Neutrophil (primary cell): ENCODE measurements at regions not wholly inside any gene's neighbourhood (a gene's known extent, or its start where the extent isn't known, plus 50 kb on each side); places are given as distances from the start of the nearest gene placed in this dataset.
"Not testable (repeated sequence)": the region's sequence is repeated elsewhere in the genome, so short reads cannot be mapped to it uniquely, and the experiment has no call there.

Source experiments
- H3K27ac ChIP-seq: fragments of 200-600 bp; sonication (generic); 2 replicates; pipeline ENCODE4 v1.5.1; 2016; ENCODE audit warnings: mild to moderate bottlenecking, moderate library complexity
- H3K27me3 ChIP-seq: fragments of 200-600 bp; sonication (generic); 2 replicates; pipeline ENCODE4 v1.6.0; 2016; ENCODE audit warnings: mild to moderate bottlenecking
- H3K36me3 ChIP-seq: fragments of 200-600 bp; sonication (generic); 2 replicates; pipeline ENCODE4 v1.5.1; 2017
- H3K4me1 ChIP-seq, 2 experiments: fragments of 200-600 bp in 1 of 2; sonication (generic) in 1 of 2; 1 replicate in 1 of 2; 2 replicates in 1 of 2; pipeline versions ENCODE4 v1.5.1 to v1.6.1; 2013 to 2016; ENCODE audit warnings: low read depth in 1 of 2, low read length in 1 of 2, mild to moderate bottlenecking in 1 of 2, moderate library complexity in 1 of 2; ENCODE audit not compliant: control insufficient read depth in 1 of 2, insufficient read depth in 1 of 2
- H3K4me3 ChIP-seq, 2 experiments: fragments of 200-600 bp in 1 of 2; sonication (generic) in 1 of 2; 1 replicate in 1 of 2; 2 replicates in 1 of 2; pipeline ENCODE4 v1.5.1; 2013 to 2016; ENCODE audit warnings: low read depth in 1 of 2, low read length in 1 of 2, mild to moderate bottlenecking in 1 of 2, moderate library complexity in 1 of 2
- H3K9me3 ChIP-seq: fragments of 200-600 bp; sonication (generic); 2 replicates; pipeline ENCODE4 v1.5.1; 2016
- TF ChIP-seq, protein P1 (sequence below): fragments of 200-600 bp; sonication (generic); IDR thresholded peaks from 2 replicates; pipeline ENCODE4 v1.5.1; 2016; ENCODE audit warnings: antibody characterized with exemption

DNA sequence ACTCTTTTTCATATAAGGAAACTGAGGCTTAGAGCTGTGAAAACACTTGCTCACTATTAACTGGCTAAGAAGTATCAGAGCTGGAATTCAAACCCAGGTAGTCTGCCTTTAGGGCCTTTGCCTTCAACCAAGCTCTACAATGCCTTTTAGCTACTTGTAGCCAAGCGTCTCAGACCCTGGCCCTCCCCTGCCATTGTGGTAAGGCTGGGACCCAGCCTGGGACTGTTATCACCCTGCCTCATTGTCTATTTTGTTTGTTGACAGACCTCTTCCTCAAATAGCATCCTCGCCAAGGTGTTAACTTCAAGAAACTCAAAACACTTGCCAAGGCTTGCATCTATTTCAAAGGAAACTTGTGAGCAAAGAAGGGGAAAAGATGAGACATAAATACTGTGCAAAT, 76.7 kb upstream of the CD28 start:
- H3K27me3 ChIP-seq = no peaks in the 10 kb centered on the region
- no peaks in the 10 kb centered on the region for H3K4me1 ChIP-seq
- H3K36me3 ChIP-seq = no peaks in the 10 kb centered on the region
- H3K27ac ChIP-seq = no peak overlapping the region
- TF ChIP-seq, protein P1, sequence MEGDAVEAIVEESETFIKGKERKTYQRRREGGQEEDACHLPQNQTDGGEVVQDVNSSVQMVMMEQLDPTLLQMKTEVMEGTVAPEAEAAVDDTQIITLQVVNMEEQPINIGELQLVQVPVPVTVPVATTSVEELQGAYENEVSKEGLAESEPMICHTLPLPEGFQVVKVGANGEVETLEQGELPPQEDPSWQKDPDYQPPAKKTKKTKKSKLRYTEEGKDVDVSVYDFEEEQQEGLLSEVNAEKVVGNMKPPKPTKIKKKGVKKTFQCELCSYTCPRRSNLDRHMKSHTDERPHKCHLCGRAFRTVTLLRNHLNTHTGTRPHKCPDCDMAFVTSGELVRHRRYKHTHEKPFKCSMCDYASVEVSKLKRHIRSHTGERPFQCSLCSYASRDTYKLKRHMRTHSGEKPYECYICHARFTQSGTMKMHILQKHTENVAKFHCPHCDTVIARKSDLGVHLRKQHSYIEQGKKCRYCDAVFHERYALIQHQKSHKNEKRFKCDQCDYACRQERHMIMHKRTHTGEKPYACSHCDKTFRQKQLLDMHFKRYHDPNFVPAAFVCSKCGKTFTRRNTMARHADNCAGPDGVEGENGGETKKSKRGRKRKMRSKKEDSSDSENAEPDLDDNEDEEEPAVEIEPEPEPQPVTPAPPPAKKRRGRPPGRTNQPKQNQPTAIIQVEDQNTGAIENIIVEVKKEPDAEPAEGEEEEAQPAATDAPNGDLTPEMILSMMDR = no peak
- no peak overlapping the region for H3K4me3 ChIP-seq
- H3K9me3 ChIP-seq = no peaks in the 10 kb centered on the region

DNA sequence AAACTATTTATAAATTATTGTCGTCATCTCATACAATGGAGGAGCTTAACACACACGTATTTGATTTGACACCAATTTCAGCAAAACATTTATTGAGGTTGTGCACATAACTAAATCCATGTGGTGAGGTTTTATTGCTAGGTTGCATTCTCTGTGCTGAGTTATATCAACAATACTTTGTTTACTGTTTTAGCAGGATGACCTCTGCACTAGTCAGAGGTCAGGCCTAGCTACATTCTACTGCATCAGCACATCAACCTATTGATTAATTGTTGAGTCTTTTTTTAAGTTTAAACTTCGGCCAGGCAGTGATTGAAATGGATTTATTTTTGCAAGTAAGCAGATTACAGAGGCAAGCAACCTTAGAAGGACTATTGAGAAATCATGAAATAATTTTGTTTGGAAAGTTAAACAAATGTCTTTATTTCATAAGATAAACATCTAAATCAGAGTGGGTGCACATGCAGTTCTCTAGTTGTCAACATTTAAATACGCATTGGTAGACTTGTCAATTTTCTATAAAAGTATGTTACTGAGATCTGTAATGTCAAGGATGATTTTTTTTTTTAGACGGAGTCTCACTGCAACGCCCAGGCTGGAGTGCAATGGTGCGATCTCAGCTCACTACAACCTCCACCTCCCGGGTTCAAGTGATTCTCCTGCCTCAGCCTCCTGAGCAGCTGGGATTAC, 75.2 kb upstream of the CD28 start:
- H3K27ac ChIP-seq = no peak overlapping the region

DNA sequence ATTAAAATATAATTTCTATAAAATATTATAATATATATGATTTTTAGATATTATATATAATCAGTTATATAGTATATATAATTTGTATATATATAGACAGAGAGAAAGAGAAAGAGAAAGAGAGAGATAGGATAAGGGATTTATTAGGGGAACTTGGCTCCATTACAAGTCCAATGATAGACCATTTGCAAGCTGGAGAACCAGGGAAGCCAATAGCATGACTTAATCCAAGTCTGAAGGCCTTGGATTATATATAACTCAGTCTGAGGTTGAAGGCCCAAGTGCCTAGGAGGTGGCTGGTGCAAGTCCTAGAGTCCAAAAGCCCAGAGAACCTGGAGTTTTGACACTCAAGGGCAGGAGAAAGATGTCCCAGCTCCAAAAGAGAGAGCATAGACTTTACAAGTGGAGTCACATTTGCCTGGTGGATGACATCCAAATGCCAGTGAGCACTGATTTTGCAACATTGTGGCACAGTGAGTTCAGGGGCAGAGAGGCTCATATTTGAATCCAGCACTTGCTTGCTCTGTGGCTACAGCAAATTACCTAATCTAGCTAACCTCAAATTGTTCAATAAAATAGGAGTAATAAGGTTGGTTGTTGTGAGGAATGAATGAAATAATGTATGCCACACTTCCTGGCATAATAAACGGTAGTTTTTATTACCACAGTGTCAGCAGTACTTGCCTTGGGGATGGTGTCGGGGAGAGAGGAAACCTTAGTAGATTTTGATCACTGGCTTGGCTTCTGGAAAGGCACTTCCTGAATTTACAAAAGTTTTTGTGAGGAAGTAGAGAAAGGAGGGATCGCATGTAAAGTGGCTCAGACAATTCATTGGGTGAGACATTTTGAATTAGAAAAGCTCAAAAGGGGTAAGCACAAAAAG, 69.6 kb upstream of the CD28 start:
- TF ChIP-seq, protein P1 = no peak
- no peaks in the 10 kb centered on the region for H3K9me3 ChIP-seq
- no peak overlapping the region for H3K4me3 ChIP-seq
- no peaks in the 10 kb centered on the region for H3K27me3 ChIP-seq
- H3K4me1 ChIP-seq = peaks cover 12 to 14% of the 10 kb centered on the region in 2 experiments
- no peak overlapping the region for H3K27ac ChIP-seq
- no peaks in the 10 kb centered on the region for H3K36me3 ChIP-seq

More for the DNA sequence above, 75.2 kb upstream of the CD28 start:
- Histone ChIP-seq H3K27me3 (no peaks in the 10 kb centered on the region), H3K4me3 (no peak overlapping the region), H3K4me1 (no peaks in the 10 kb centered on the region), H3K36me3 (no peaks in the 10 kb centered on the region), H3K9me3 (no peaks in the 10 kb centered on the region)
- TF ChIP-seq, protein P1 = no peak

DNA sequence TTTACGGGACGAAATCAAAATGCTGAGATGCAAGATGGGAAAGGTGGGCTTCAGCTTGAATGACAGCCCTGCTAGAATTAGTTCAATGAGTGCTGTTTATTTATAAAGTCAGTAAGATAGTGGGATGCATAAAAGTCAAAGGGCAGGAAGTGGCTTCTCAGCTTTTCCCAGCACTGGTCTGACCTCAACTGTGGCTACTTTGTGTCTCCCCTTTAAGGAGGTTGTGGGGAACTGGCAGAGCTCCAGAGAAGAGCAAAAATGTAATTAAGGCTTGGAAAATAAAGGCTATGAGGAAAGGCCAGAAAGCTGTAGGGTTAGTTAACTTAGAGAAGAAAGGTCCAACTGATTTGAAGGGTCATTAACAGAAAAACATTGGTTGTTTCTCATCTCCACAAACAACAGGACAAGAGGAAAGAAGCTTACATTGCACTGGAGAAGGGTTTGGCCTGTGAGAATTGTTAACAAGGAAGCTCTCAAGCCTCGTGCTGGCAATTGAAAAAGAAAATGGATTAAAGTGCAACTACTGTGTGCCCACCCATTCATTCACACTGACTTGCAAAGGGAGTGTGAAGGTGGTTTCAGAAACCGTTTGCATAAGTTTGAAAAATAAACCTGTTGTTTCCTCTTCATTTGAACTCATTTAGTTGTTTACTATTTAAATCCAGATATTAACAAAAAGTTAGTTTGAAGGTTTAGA, 68.8 kb upstream of the CD28 start:
- TF ChIP-seq, protein P1 = no peak
- Histone ChIP-seq H3K27me3 (no peaks in the 10 kb centered on the region), H3K4me3 (no peak overlapping the region), H3K4me1 (peaks cover 12 to 14% of the 10 kb centered on the region in 2 experiments), H3K27ac (no peak overlapping the region), H3K9me3 (no peaks in the 10 kb centered on the region), H3K36me3 (no peaks in the 10 kb centered on the region)

DNA sequence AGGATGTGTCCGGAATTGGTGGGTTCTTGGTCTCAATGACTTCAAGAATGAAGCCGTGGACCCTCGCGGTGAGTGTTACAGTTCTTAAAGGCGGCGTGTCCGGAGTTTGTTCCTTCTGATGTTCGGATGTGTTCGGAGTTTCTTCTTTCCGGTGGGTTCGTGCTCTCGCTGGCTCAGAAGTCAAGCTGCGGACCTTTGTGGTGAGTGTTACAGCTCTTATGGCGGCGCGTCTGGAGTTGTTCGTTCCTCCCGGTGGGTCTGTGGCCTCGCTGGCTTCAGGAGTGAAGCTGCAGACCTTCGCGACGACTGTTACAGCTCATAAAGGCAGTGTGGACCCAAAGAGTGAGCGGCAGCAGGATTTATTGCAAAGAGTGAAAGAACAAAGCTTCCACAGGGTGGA, 64.6 kb upstream of the CD28 start:
- not testable (repeated sequence) for H3K27ac ChIP-seq, H3K27me3 ChIP-seq, H3K36me3 ChIP-seq, H3K4me3 ChIP-seq, H3K9me3 ChIP-seq
- H3K4me1 ChIP-seq = peaks cover 9 to 11% of the 10 kb centered on the region in 2 experiments

DNA sequence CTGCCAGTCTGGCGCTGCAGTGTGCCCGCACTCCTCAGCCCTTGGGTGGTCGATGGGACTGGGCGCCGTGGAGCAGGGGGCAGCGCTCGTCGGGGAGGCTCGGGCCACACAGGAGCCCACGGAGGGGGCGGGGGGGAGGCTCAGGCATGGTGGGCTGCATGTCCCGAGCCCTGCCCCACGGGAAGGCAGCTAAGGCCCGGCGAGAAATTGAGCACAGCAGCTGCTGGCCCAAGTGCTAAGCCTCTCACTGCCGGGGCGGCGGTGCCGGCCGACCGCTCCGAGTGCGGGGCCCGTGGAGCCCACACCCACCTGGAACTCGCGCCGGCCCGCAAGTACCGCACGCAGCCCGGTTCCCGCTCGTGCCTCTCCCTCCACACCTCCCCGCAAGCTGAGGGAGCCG, 63.6 kb upstream of the CD28 start:
- not testable (repeated sequence) for H3K9me3 ChIP-seq, H3K27me3 ChIP-seq, H3K27ac ChIP-seq, H3K36me3 ChIP-seq, H3K4me3 ChIP-seq, H3K4me1 ChIP-seq
